HEK293 (cell line): ENCODE measurements at regions not wholly inside any gene's neighbourhood (a gene's known extent, or its start where the extent isn't known, plus 50 kb on each side); places are given as distances from the start of the nearest gene placed in this dataset.

Source experiments
- CTCF ChIP-seq: fragments of 450-650 bp; formaldehyde crosslinking; IDR thresholded peaks from 2 replicates; pipeline ENCODE4 v1.5.1; 2016; ENCODE audit warnings: missing biosample characterization, missing genetic modification characterization
- HIC1 ChIP-seq: fragments of 450-650 bp; formaldehyde crosslinking; IDR thresholded peaks from 2 replicates; pipeline ENCODE4 v1.5.1; 2016; ENCODE audit warnings: missing biosample characterization, missing genetic modification characterization
- INSM2 ChIP-seq: fragments of 450-650 bp; formaldehyde crosslinking; IDR thresholded peaks from 2 replicates; pipeline ENCODE4 v1.5.1; 2016; ENCODE audit warnings: missing biosample characterization, missing genetic modification characterization
- YY1 ChIP-seq: fragments of 450-650 bp; formaldehyde crosslinking; IDR thresholded peaks from 2 replicates; pipeline ENCODE4 v1.5.1; 2018; ENCODE audit warnings: missing biosample characterization, missing genetic modification characterization
- ZBTB7A ChIP-seq: fragments of 450-650 bp; formaldehyde crosslinking; IDR thresholded peaks from 2 replicates; pipeline ENCODE4 v1.5.1; 2016; ENCODE audit warnings: low read depth, missing biosample characterization, missing genetic modification characterization
- ZNF362 ChIP-seq: fragments of 450-650 bp; formaldehyde crosslinking; IDR thresholded peaks from 2 replicates; pipeline ENCODE4 v1.5.1; 2016; ENCODE audit warnings: missing biosample characterization, missing genetic modification characterization
- ZNF37A ChIP-seq: fragments of 450-650 bp; IDR thresholded peaks from 2 replicates; pipeline ENCODE4 v1.5.1; 2018; ENCODE audit warnings: missing biosample characterization, missing genetic modification characterization
- ZNF660 ChIP-seq: fragments of 450-650 bp; IDR thresholded peaks from 2 replicates; pipeline ENCODE4 v1.5.1; 2018; ENCODE audit warnings: missing biosample characterization, mild to moderate bottlenecking, missing genetic modification characterization
- ZNF670 ChIP-seq: fragments of 450-650 bp; formaldehyde crosslinking; IDR thresholded peaks from 2 replicates; pipeline ENCODE4 v1.5.1; 2016; ENCODE audit warnings: missing biosample characterization, missing genetic modification characterization, low read depth
- ZSCAN5A ChIP-seq: fragments of 450-650 bp; formaldehyde crosslinking; IDR thresholded peaks from 2 replicates; pipeline ENCODE4 v1.5.1; 2016; ENCODE audit warnings: missing biosample characterization, missing genetic modification characterization

GRCh38 chr7:152489044-152489443 is 53.2 kb upstream of the KMT2C start:
- no peak for TF ChIP-seq YY1
- TF ChIP-seq CTCF (tag by site-specific recombination) = no peak
- TF ChIP-seq HIC1 (tag by site-specific recombination) = no peak
- no peak for TF ChIP-seq ZNF37A
- TF ChIP-seq ZNF362 (tag by site-specific recombination) = no peak
- no peak for TF ChIP-seq ZNF670 (tag by site-specific recombination)
- TF ChIP-seq INSM2 (tag by site-specific recombination) = no peak
- TF ChIP-seq ZBTB7A = no peak
- TF ChIP-seq ZSCAN5A (tag by site-specific recombination) = no peak
- no peak for TF ChIP-seq ZNF660 (tag by site-specific recombination)
